KMS-11 (cell line): ENCODE measurements at regions not wholly inside any gene's neighbourhood (a gene's known extent, or its start where the extent isn't known, plus 50 kb on each side); places are given as distances from the start of the nearest gene placed in this dataset.

ENCODE experiments used
- H2AFZ ChIP-seq: fragments of 200-600 bp; sonication (generic); 2 replicates; pipeline ENCODE4 v1.6.1; 2016; ENCODE audit warnings: antibody characterized with exemption, mixed run types, low read depth
- H3K27ac ChIP-seq: fragments of 200-600 bp; sonication (generic); 2 replicates; pipeline ENCODE4 v1.6.1; 2016; ENCODE audit warnings: mild to moderate bottlenecking, mixed run types
- H3K27me3 ChIP-seq: fragments of 200-600 bp; sonication (generic); 2 replicates; pipeline ENCODE4 v1.6.1; 2017; ENCODE audit warnings: mild to moderate bottlenecking, low read depth, mixed run types, moderate library complexity; ENCODE audit not compliant: insufficient read depth
- H3K36me3 ChIP-seq: fragments of 200-600 bp; sonication (generic); 2 replicates; pipeline ENCODE4 v1.6.1; 2017; ENCODE audit warnings: mild to moderate bottlenecking, mixed run types; ENCODE audit not compliant: insufficient read depth
- H3K4me1 ChIP-seq: fragments of 200-600 bp; sonication (generic); 2 replicates; pipeline ENCODE4 v1.6.1; 2016; ENCODE audit warnings: mild to moderate bottlenecking, low read depth, mixed run types; ENCODE audit not compliant: poor library complexity, severe bottlenecking
- H3K4me2 ChIP-seq: fragments of 200-600 bp; sonication (generic); 2 replicates; pipeline ENCODE4 v1.7.0; 2016; ENCODE audit warnings: mild to moderate bottlenecking, mixed run types
- H3K4me3 ChIP-seq: fragments of 200-600 bp; sonication (generic); IDR thresholded peaks from 2 replicates; pipeline ENCODE4 v1.6.1; 2017; ENCODE audit warnings: low read depth, low read length, mixed read lengths; ENCODE audit not compliant: insufficient read depth
- H3K79me2 ChIP-seq: fragments of 200-600 bp; sonication (generic); 2 replicates; pipeline ENCODE4 v1.6.1; 2016; ENCODE audit warnings: low read depth, mixed run types; ENCODE audit not compliant: insufficient read depth
- H3K9ac ChIP-seq: fragments of 200-600 bp; sonication (generic); 2 replicates; pipeline ENCODE4 v1.6.1; 2016; ENCODE audit warnings: mild to moderate bottlenecking, mixed run types
- H4K20me1 ChIP-seq: fragments of 200-600 bp; sonication (generic); 2 replicates; pipeline ENCODE4 v1.6.1; 2016; ENCODE audit warnings: mild to moderate bottlenecking, mixed run types; ENCODE audit not compliant: insufficient read depth
- TF ChIP-seq, protein P1 (sequence below): fragments of 200-600 bp; sonication (generic); conservative IDR thresholded peaks from 2 replicates; pipeline ENCODE4 v1.6.1; 2017; ENCODE audit warnings: low read depth, mild to moderate bottlenecking, antibody characterized with exemption, low read length, moderate library complexity, mixed read lengths

DNA sequence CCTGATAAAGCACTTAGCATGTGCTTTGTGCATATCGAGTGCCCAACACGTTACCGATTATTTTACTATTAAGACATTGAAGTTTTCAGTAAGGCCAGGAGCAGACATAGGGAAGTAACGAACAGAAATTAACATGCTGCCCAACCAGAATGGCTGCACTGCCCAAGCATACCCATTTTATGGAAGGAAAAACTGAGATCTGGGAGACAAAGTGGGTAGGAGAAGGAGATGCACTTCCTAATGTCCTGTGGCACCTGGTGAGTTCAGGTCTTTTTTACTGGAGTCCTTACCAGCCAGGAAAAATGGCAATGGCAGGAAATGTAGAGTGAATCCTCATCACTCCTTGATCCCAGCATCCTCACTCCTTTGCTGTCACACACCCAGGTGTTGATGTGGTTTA lies 768.5 kb downstream of the MED13L start:
- no peaks in the 10 kb centered on the region for H3K36me3 ChIP-seq
- TF ChIP-seq, protein P1, sequence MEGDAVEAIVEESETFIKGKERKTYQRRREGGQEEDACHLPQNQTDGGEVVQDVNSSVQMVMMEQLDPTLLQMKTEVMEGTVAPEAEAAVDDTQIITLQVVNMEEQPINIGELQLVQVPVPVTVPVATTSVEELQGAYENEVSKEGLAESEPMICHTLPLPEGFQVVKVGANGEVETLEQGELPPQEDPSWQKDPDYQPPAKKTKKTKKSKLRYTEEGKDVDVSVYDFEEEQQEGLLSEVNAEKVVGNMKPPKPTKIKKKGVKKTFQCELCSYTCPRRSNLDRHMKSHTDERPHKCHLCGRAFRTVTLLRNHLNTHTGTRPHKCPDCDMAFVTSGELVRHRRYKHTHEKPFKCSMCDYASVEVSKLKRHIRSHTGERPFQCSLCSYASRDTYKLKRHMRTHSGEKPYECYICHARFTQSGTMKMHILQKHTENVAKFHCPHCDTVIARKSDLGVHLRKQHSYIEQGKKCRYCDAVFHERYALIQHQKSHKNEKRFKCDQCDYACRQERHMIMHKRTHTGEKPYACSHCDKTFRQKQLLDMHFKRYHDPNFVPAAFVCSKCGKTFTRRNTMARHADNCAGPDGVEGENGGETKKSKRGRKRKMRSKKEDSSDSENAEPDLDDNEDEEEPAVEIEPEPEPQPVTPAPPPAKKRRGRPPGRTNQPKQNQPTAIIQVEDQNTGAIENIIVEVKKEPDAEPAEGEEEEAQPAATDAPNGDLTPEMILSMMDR: no peak
- H2AFZ ChIP-seq: no peak overlapping the region
- no peaks in the 10 kb centered on the region for H4K20me1 ChIP-seq
- no peak overlapping the region for H3K4me2 ChIP-seq
- H3K9ac ChIP-seq: no peak overlapping the region
- H3K27ac ChIP-seq: no peak overlapping the region
- H3K79me2 ChIP-seq: no peaks in the 10 kb centered on the region
- no peaks in the 10 kb centered on the region for H3K27me3 ChIP-seq
- no peak overlapping the region for H3K4me3 ChIP-seq
- peaks cover 7% of the 10 kb centered on the region for H3K4me1 ChIP-seq

DNA sequence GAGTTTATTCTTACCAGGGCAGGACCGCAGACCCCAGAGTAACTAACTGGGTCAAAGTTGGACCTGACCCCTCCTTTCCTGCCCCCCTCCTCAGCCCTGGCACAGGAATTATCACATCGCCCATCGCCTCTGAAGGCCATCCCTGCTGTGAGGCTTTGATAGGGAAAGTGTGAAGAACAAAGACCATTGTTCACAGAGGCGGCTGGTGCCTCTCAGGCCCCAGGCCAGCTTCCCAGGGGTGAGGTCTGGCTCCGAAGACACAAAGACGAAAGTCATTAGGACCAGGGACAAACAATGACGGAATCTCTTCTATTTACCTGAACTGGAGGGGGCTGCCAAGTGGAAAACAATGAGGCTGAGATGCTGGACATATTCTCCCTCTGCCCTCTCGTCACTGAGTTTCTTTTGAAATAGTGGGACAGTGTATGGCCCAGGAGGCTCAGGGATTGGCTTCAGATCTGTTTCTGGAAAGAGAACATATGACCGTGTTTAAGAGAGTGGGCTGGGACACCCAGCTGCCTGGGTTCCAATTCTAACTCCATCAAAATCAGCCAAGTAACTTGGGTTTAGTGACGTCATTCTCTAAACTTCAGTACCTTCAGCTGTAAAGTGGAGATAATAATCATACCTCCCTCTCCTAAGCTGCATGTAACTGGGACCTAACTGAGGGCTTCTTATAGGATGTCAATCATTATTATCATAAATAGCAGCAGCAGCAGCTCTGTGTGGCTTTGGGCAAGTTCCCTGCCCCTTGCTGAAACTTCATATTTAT lies 769.4 kb downstream of the MED13L start:
- TF ChIP-seq, protein P1: no peak
- no peaks in the 10 kb centered on the region for H3K79me2 ChIP-seq
- H3K4me2 ChIP-seq: no peak overlapping the region
- no peaks in the 10 kb centered on the region for H4K20me1 ChIP-seq
- H3K36me3 ChIP-seq: no peaks in the 10 kb centered on the region
- H3K4me3 ChIP-seq: no peak overlapping the region
- H3K27ac ChIP-seq: no peak overlapping the region
- H2AFZ ChIP-seq: no peak overlapping the region
- H3K4me1 ChIP-seq: peaks cover 8% of the 10 kb centered on the region
- no peak overlapping the region for H3K9ac ChIP-seq
- H3K27me3 ChIP-seq: no peaks in the 10 kb centered on the region

DNA sequence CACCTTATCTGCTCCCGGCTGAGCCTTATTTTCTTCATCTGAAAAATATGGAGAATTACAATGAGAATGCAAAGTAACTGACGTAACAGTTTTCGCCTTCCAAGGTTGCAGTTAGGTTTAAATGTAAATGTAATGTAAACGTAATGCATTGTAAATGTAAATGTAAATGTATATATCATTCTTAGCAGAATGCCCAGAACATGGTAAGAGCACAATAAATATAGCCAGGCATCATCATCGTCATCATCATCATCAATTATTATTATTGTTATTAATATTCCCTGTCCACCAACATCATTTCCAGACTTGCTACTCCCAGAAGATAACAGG lies 770.0 kb downstream of the MED13L start:
- no peaks in the 10 kb centered on the region for H3K36me3 ChIP-seq
- H2AFZ ChIP-seq: no peak overlapping the region
- no peak overlapping the region for H3K27ac ChIP-seq
- no peaks in the 10 kb centered on the region for H3K79me2 ChIP-seq
- TF ChIP-seq, protein P1: no peak
- no peak overlapping the region for H3K4me2 ChIP-seq
- H3K4me3 ChIP-seq: no peak overlapping the region
- no peak overlapping the region for H3K9ac ChIP-seq
- H3K4me1 ChIP-seq: peaks cover 8% of the 10 kb centered on the region
- H3K27me3 ChIP-seq: no peaks in the 10 kb centered on the region
- H4K20me1 ChIP-seq: no peaks in the 10 kb centered on the region

DNA sequence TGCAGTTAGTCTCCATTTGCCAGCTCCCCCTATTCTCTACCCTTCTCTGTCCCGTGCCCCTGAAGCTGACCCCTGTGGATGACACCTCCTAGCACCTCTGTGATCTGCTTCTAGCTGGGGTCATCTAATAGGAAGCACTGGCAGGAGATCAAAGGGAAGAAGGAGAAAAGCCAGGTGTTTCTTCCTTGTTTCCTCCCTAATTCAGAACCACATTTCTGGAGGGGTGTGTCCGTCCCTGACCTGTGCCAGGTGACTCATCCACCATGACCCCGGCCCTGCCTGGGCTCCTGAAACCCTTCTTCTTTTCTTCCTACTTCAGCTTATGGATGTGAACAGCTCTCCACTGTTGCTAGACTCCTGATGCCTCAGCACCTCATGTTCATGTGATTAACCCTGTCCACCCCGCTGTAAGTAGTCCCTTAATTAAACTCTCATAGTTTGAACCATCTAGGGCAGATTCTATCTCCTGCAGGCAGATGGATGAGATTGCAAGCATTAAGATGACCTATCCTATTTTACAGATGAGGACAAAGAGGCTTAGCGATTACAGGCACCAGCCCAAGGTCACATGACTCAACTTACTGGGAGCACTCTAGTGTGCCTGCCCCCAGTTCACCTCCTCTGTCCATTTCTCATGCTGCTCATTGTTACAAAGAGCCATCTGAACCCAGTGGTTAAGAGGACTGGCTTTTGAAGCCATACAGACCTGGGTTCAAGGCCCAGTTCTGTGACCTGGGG lies 770.5 kb downstream of the MED13L start:
- H3K27ac ChIP-seq: no peak overlapping the region
- H3K4me1 ChIP-seq: peaks cover 8% of the 10 kb centered on the region
- TF ChIP-seq, protein P1: no peak
- no peak overlapping the region for H2AFZ ChIP-seq
- no peaks in the 10 kb centered on the region for H3K79me2 ChIP-seq
- H3K27me3 ChIP-seq: no peaks in the 10 kb centered on the region
- no peak overlapping the region for H3K4me3 ChIP-seq
- no peaks in the 10 kb centered on the region for H4K20me1 ChIP-seq
- no peak overlapping the region for H3K4me2 ChIP-seq
- H3K9ac ChIP-seq: no peak overlapping the region
- no peaks in the 10 kb centered on the region for H3K36me3 ChIP-seq
